ENCODE measurements at regions not wholly inside any gene's neighbourhood (a gene's known extent, or its start where the extent isn't known, plus 50 kb on each side); places are given as distances from the start of the nearest gene placed in this dataset.

DNA sequence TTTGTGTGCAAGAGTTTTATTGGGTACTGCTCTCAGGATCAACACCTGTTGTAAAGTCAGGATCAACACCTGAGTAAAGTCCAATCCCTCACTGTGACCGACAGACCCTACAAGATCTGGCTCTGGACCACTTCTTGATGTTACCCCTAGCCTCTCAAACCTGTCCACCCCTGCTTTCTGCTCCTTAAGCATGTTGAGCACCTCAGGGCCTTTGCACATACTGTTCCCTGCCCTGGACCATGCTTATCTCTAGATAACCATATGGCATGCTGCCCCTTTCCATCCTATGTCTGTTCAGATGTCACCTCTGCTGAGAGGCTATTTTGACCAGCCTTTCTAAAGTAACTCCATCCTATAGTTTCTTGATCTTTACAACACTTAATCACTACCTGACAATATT lies 269.6 kb downstream of the SMARCA2 start (continued):
- TF ChIP-seq, protein P1, sequence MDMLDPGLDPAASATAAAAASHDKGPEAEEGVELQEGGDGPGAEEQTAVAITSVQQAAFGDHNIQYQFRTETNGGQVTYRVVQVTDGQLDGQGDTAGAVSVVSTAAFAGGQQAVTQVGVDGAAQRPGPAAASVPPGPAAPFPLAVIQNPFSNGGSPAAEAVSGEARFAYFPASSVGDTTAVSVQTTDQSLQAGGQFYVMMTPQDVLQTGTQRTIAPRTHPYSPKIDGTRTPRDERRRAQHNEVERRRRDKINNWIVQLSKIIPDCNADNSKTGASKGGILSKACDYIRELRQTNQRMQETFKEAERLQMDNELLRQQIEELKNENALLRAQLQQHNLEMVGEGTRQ (IDR thresholded peaks at IDR 0.05; ENCODE audit: low read depth, low read length) = no peak
- TF ChIP-seq, protein P1 (CRISPR knock-in tag; IDR thresholded peaks at IDR 0.05; ENCODE audit: borderline replicate concordance) = no peak
- no peak for TF ChIP-seq KDM4B (CRISPR knock-in tag; IDR thresholded peaks at IDR 0.05)
- no peak for TF ChIP-seq ZC3H4 (CRISPR knock-in tag; IDR thresholded peaks at IDR 0.05; ENCODE audit: borderline replicate concordance)
- TF ChIP-seq ZNF326 (CRISPR knock-in tag; IDR thresholded peaks at IDR 0.05; ENCODE audit: borderline replicate concordance) = no peak
- no peak for TF ChIP-seq DPF2 (CRISPR knock-in tag; IDR thresholded peaks at IDR 0.05; ENCODE audit: borderline replicate concordance, low read depth)
- no peak for TF ChIP-seq SP5 (CRISPR knock-in tag; IDR thresholded peaks at IDR 0.05; ENCODE audit: borderline replicate concordance, low read depth)

- POLR2A ChIA-PET = no interaction called here
- FAIRE-seq = no peak
- TF ChIP-seq ZNF20 (CRISPR knock-in tag; IDR thresholded peaks at IDR 0.05) (no peak), ZNF724P (CRISPR knock-in tag; IDR thresholded peaks at IDR 0.05; ENCODE audit: borderline replicate concordance) (no peak), CHD2 (IDR thresholded peaks at IDR 0.05; ENCODE audit: low read depth, low read length) (no peak), ZNF343 (CRISPR knock-in tag; IDR thresholded peaks at IDR 0.05) (no peak), YEATS4 (CRISPR knock-in tag; IDR thresholded peaks at IDR 0.05; ENCODE audit: borderline replicate concordance) (no peak), ZSCAN12 (CRISPR knock-in tag; IDR thresholded peaks at IDR 0.05) (no peak), ZBTB39 (CRISPR knock-in tag; IDR thresholded peaks at IDR 0.05) (no peak), DNMT3B (CRISPR knock-in tag; conservative IDR thresholded peaks at IDR 0.05) (no peak), ZSCAN30 (CRISPR knock-in tag; IDR thresholded peaks at IDR 0.05) (no peak), ZNF546 (CRISPR knock-in tag; conservative IDR thresholded peaks at IDR 0.05) (no peak), ZFP1 (CRISPR knock-in tag; IDR thresholded peaks at IDR 0.05) (no peak), SAFB2 (CRISPR knock-in tag; IDR thresholded peaks at IDR 0.05; ENCODE audit: borderline replicate concordance, low read depth) (no peak), SMAD1 (CRISPR knock-in tag; IDR thresholded peaks at IDR 0.05; ENCODE audit: borderline replicate concordance, low read depth) (no peak), JUNB (CRISPR knock-in tag; IDR thresholded peaks at IDR 0.05; ENCODE audit: borderline replicate concordance) (no peak)
These were observed 270.5 kb downstream of the SMARCA2 start for GRCh38 chr9:2285416-2286332.

More at GRCh38 chr9:2285416-2286332, 270.5 kb downstream of the SMARCA2 start:
- H3K4me1 ChIP-seq (ENCODE audit: insufficient read depth, low read length) = peaks cover 21% of the 10 kb centered on the region
- DNase-seq (ENCODE audit: low spot score) (no peak), ATAC-seq (no peak)
- WGBS (ENCODE audit: low lambda C conversion rate) = 54% methylated on average over 10 of the region's 10 CpGs
- CTCF ChIA-PET (ENCODE audit: low intra/inter-chr PET ratio, low total read pairs) = no interaction called here
- in situ Hi-C loops (cut with HindIII; ENCODE audit: extremely low pct_ligation_motif_present, low pct_unique_long_range_greater_than_20kb) = no loop called here
- H3K27me3 ChIP-seq (ENCODE audit: control insufficient read depth in 1 of 2, insufficient read depth in 2 of 2, low read length in 2 of 2) = peaks cover 0 to under 1% of the 10 kb centered on the region in 2 experiments; a peak in 1 of 5 replicates
- H3K27ac ChIP-seq (ENCODE audit: extremely low read length, insufficient read depth, low read length) = no peak overlapping the region
- H3K79me2 ChIP-seq (ENCODE audit: insufficient read depth, low read length) = no peaks in the 10 kb centered on the region
- no peaks in the 10 kb centered on the region for H3K36me3 ChIP-seq (replicated peaks in 1 of 2; ENCODE audit: control insufficient read depth in 1 of 2, insufficient read depth in 2 of 2, low read length in 2 of 2)
- H3K9me3 ChIP-seq (ENCODE audit: low read length) = no peaks in the 10 kb centered on the region
- H3K9ac ChIP-seq (ENCODE audit: insufficient read depth, low read depth, low read length) = no peak overlapping the region
- no peak overlapping the region for H3K4me3 ChIP-seq (replicated peaks in 1 of 3; ENCODE audit: insufficient read depth in 1 of 3, low read depth in 2 of 3, low read length in 3 of 3)
- no peaks in the 10 kb centered on the region for H4K20me1 ChIP-seq (ENCODE audit: insufficient read depth, low read length)
- H3K4me2 ChIP-seq (ENCODE audit: low read depth, low read length) = no peak overlapping the region
- H2AFZ ChIP-seq (ENCODE audit: low read length) = no peak overlapping the region
- intact Hi-C loops (cut with micrococcal nuclease; ENCODE audit: unreplicated experiment) = no loop called here
- no TSS peak for BruUV-seq (replicated peaks)

All from HepG2 (cell line).